K562 (cell line): ENCODE measurements at regions not wholly inside any gene's neighbourhood (a gene's known extent, or its start where the extent isn't known, plus 50 kb on each side); places are given as distances from the start of the nearest gene placed in this dataset.

ENCODE experiments used
- ATAC-seq: fragments of 200-7000 bp; cut with Tn5 transposase; 3 replicates; pipeline ENCODE4 v1.9.1; 2020; ENCODE audit warnings: moderate library complexity
- BruUV-seq: library from RNA; stranded (reverse); fragments of 400-500 nt; replicated peaks from 2 replicates; lab custom pipeline; 2021; lab: Mats Ljungman, UMichigan
- CTCF ChIA-PET: fragments of 300-600 bp; formaldehyde crosslinking; extraction: SDS; loops from one replicate; lab custom pipeline; 2021; ENCODE audit warnings: low intra/inter-chr PET ratio; lab: Yijun Ruan, JAX
- POLR2A ChIA-PET: fragments of 300-600, 350-650 bp; sonication (Branson Sonifier 250); formaldehyde crosslinking; extraction: SDS; loops from one replicate; lab custom pipeline; 2021; ENCODE audit warnings: antibody characterized with exemption, inconsistent platforms; lab: Yijun Ruan, JAX
- DNase-seq, 4 experiments: peaks; one replicate each; pipeline versions ENCODE4 v3.0.0 to v3.0.0-alpha.2; 2011 to 2018; ENCODE audit warnings: low spot score in 3 of 4, mixed read lengths in 3 of 4; ENCODE audit errors: extremely low read depth in 1 of 4
- FAIRE-seq: peaks from 2 replicates; lab custom pipeline; 2011; peaks lifted over from hg19 to GRCh38; lab: Jason Lieb, UNC
- H2AFZ ChIP-seq: 2 replicates; pipeline ENCODE4 v1.6.0; 2011; ENCODE audit warnings: low read depth, low read length, control low read depth, inconsistent platforms
- H3K27ac ChIP-seq: fragments of 200-600 bp; 3 replicates; pipeline ENCODE4 v1.8.0; 2011; ENCODE audit warnings: low read depth, mild to moderate bottlenecking, control low read depth, inconsistent platforms, low read length, moderate library complexity, mixed read lengths; ENCODE audit errors: extremely low read depth
- H3K27me3 ChIP-seq, 2 experiments: fragments of 300-600 bp in 1 of 2; 2 replicates in 1 of 2; 3 replicates in 1 of 2; pipeline versions ENCODE4 v1.6.0 to v1.8.0; 2011; ENCODE audit warnings: inconsistent platforms in 2 of 2, low read length in 2 of 2, mild to moderate bottlenecking in 1 of 2, mixed read lengths in 1 of 2, moderate library complexity in 1 of 2; ENCODE audit not compliant: control insufficient read depth in 2 of 2, insufficient read depth in 2 of 2
- H3K36me3 ChIP-seq: fragments of 300-600 bp; 3 replicates; pipeline ENCODE4 v1.8.0; 2011; ENCODE audit warnings: mild to moderate bottlenecking, low read length, inconsistent platforms; ENCODE audit not compliant: control insufficient read depth, insufficient read depth
- H3K4me1 ChIP-seq, 2 experiments: fragments of 200-600 bp in 1 of 2; replicated peaks in 1 of 2; 2 replicates in 1 of 2; 3 replicates in 1 of 2; pipeline versions ENCODE4 v1.5.1 to v1.8.0; 2011; ENCODE audit warnings: inconsistent platforms in 2 of 2, low read length in 2 of 2, mild to moderate bottlenecking in 1 of 2, mixed read lengths in 1 of 2, moderate library complexity in 1 of 2; ENCODE audit not compliant: control insufficient read depth in 2 of 2, insufficient read depth in 2 of 2
- H3K4me2 ChIP-seq: 2 replicates; pipeline ENCODE4 v1.6.1; 2011; ENCODE audit warnings: low read length, control low read depth, inconsistent platforms, mixed read lengths; ENCODE audit not compliant: insufficient read depth
- H3K4me3 ChIP-seq: fragments of 200-600 bp; sonication (generic), shearing (Covaris generic); 2 replicates; pipeline ENCODE4 v1.5.1; 2016; ENCODE audit warnings: control low read depth, inconsistent platforms
- H3K79me2 ChIP-seq: fragments of 200-600 bp; 3 replicates; pipeline ENCODE4 v1.8.0; 2011; ENCODE audit warnings: low read length, inconsistent platforms; ENCODE audit not compliant: control insufficient read depth, insufficient read depth
- H3K9ac ChIP-seq, 2 experiments: 2 replicates each; pipeline versions ENCODE4 v1.6.0 to v1.6.1; 2011; ENCODE audit warnings: low read depth in 2 of 2, low read length in 2 of 2, control low read depth in 1 of 2, inconsistent platforms in 1 of 2, mild to moderate bottlenecking in 1 of 2, mixed read lengths in 1 of 2; ENCODE audit not compliant: insufficient read depth in 1 of 2
- H3K9me1 ChIP-seq: one replicate; pipeline ENCODE4 v1.6.0; 2011; ENCODE audit warnings: inconsistent platforms, mild to moderate bottlenecking, low read length, moderate library complexity; ENCODE audit not compliant: control insufficient read depth, insufficient read depth
- H3K9me3 ChIP-seq: replicated peaks from 2 replicates; pipeline ENCODE4 v1.5.1; 2011; ENCODE audit warnings: low read depth, low read length, inconsistent platforms; ENCODE audit not compliant: control insufficient read depth, insufficient read depth
- H4K20me1 ChIP-seq: replicated peaks from 2 replicates; pipeline ENCODE4 v1.6.1; 2011; ENCODE audit warnings: low read length, inconsistent platforms, mixed read lengths; ENCODE audit not compliant: control insufficient read depth, insufficient read depth
- BCLAF1 ChIP-seq, 2 experiments: fragments of 450-650 bp in 1 of 2; IDR thresholded peaks; 2 replicates each; pipeline ENCODE4 v1.6.1; 2011 to 2017; ENCODE audit warnings: low read depth in 2 of 2, antibody characterized with exemption in 1 of 2, borderline replicate concordance in 1 of 2, low read length in 1 of 2, mild to moderate bottlenecking in 1 of 2, mixed read lengths in 1 of 2; ENCODE audit not compliant: control insufficient read depth in 1 of 2
- CAMTA2 ChIP-seq: fragments of 250-450 bp; sonication (Bioruptor Pico); conservative IDR thresholded peaks from 2 replicates; pipeline ENCODE4 v1.5.1; 2022
- CBFB ChIP-seq: sonication (generic); formaldehyde crosslinking; IDR thresholded peaks from 2 replicates; pipeline ENCODE4 v1.4.0; 2020; ENCODE audit warnings: mild to moderate bottlenecking, missing genetic modification reagents
- CBX1 ChIP-seq: sonication (generic); IDR thresholded peaks from 2 replicates; pipeline ENCODE4 v1.6.1; 2016; ENCODE audit warnings: antibody characterized with exemption, low read depth, mild to moderate bottlenecking
- CLOCK ChIP-seq: fragments of 250-450 bp; sonication (Bioruptor Pico); IDR thresholded peaks from 2 replicates; pipeline ENCODE4 v1.4.0; 2020; ENCODE audit warnings: mild to moderate bottlenecking, moderate library complexity, borderline replicate concordance
- E2F3 ChIP-seq: fragments of 250-450 bp; sonication (Bioruptor Pico); IDR thresholded peaks from 2 replicates; pipeline ENCODE4 v1.4.0; 2020; ENCODE audit warnings: mild to moderate bottlenecking
- EGR1 ChIP-seq: fragments of 450-650 bp; conservative IDR thresholded peaks from 2 replicates; pipeline ENCODE4 v1.6.1; 2017; ENCODE audit warnings: mild to moderate bottlenecking
- MAFG ChIP-seq: fragments of 450-650 bp; conservative IDR thresholded peaks from 2 replicates; pipeline ENCODE4 v1.6.1; 2016; ENCODE audit warnings: missing genetic modification characterization, missing compliant biosample characterization
- MTF1 ChIP-seq: fragments of 250-450 bp; sonication (Bioruptor Pico); IDR thresholded peaks from 2 replicates; pipeline ENCODE4 v1.9.0; 2021; ENCODE audit warnings: moderate library complexity, mild to moderate bottlenecking, inconsistent platforms, borderline replicate concordance
- SIRT6 ChIP-seq: IDR thresholded peaks from one replicate; pipeline ENCODE4 v1.6.1; 2012; ENCODE audit warnings: low read depth, mild to moderate bottlenecking, control low read depth, inconsistent platforms, low read length, moderate library complexity
- THAP12 ChIP-seq: fragments of 250-450 bp; sonication (Bioruptor Pico); IDR thresholded peaks from 2 replicates; pipeline ENCODE4 v1.9.0; 2021; ENCODE audit warnings: mild to moderate bottlenecking, inconsistent platforms
- U2AF1 ChIP-seq: fragments of 200-400 bp; formaldehyde crosslinking; optimal IDR thresholded peaks from 2 replicates; pipeline ENCODE3; 2017; ENCODE audit warnings: mild to moderate bottlenecking, low read depth, low read length, moderate library complexity
- VEZF1 ChIP-seq: fragments of 200-800 bp; sonication (Bioruptor generic); IDR thresholded peaks from 2 replicates; pipeline ENCODE4 v1.6.1; 2017; ENCODE audit warnings: missing genetic modification characterization, missing compliant biosample characterization
- ZNF224 ChIP-seq: sonication (generic); formaldehyde crosslinking; IDR thresholded peaks from 2 replicates; pipeline ENCODE4 v1.8.0; 2022; ENCODE audit warnings: mild to moderate bottlenecking, missing genetic modification reagents
- ZNF232 ChIP-seq: sonication (generic); formaldehyde crosslinking; IDR thresholded peaks from 2 replicates; pipeline ENCODE4 v1.8.0; 2022; ENCODE audit warnings: mild to moderate bottlenecking, missing genetic modification reagents
- in situ Hi-C: fragments of 300-500 bp; cut with MboI; formaldehyde crosslinking; loops from 4 replicates; pipeline ENCODE4 v1.15.0; 2018; ENCODE audit warnings: inconsistent platforms, mixed read lengths
- intact Hi-C: fragments of 100-400 bp; cut with micrococcal nuclease; formaldehyde crosslinking; loops from 2 replicates; pipeline ENCODE4 v1.14.2; 2022

GRCh38 chr4:160956875-160957274, 1206.9 kb downstream of the FSTL5 start:
- in situ Hi-C loops, result no loop called here
- no peak overlapping the region for H3K4me2 ChIP-seq
- no peaks in the 10 kb centered on the region for H3K4me1 ChIP-seq
- H3K4me3 ChIP-seq, result no peak overlapping the region
- H4K20me1 ChIP-seq, result no peaks in the 10 kb centered on the region
- H3K79me2 ChIP-seq, result no peaks in the 10 kb centered on the region
- POLR2A ChIA-PET, result no interaction called here
- H2AFZ ChIP-seq, result no peak overlapping the region
- H3K27me3 ChIP-seq, result no peaks in the 10 kb centered on the region
- no peaks in the 10 kb centered on the region for H3K9me3 ChIP-seq
- no peak overlapping the region for H3K9ac ChIP-seq
- H3K36me3 ChIP-seq, result no peaks in the 10 kb centered on the region
- no TSS peak for BruUV-seq
- ATAC-seq (no peak), FAIRE-seq (no peak), DNase-seq (no peak)
- no peaks in the 10 kb centered on the region for H3K9me1 ChIP-seq
- CTCF ChIA-PET, result no interaction called here
- intact Hi-C loops, result no loop called here
- no peak overlapping the region for H3K27ac ChIP-seq
- TF ChIP-seq ZNF232 (no peak), BCLAF1 (IDR thresholded peaks at IDR 0.05; ENCODE audit: borderline replicate concordance in 1 of 2, control insufficient read depth in 1 of 2, low read depth in 2 of 2, low read length in 1 of 2) (no peak), CBX1 (no peak), MAFG (no peak), EGR1 (no peak), THAP12 (no peak), CAMTA2 (CRISPR knock-in tag) (no peak), VEZF1 (CRISPR knock-in tag) (no peak), CLOCK (CRISPR knock-in tag) (no peak), U2AF1 (no peak), MTF1 (CRISPR knock-in tag) (no peak), SIRT6 (no peak), E2F3 (CRISPR knock-in tag) (no peak), CBFB (CRISPR knock-in tag) (no peak), ZNF224 (CRISPR knock-in tag) (no peak)
